ENCODE measurements at regions not wholly inside any gene's neighbourhood (a gene's known extent, or its start where the extent isn't known, plus 50 kb on each side); places are given as distances from the start of the nearest gene placed in this dataset.
"Not testable (repeated sequence)": the region's sequence is repeated elsewhere in the genome, so short reads cannot be mapped to it uniquely, and the experiment has no call there.

- Mint-ChIP-seq H3K36me3 (ENCODE audit: insufficient read depth) (no peaks in the 10 kb centered on the region), H3K4me1 (ENCODE audit: low read depth) (no peaks in the 10 kb centered on the region), H3K27me3 (peaks cover 26% of the 10 kb centered on the region), H3K27ac (no peak overlapping the region), H3K4me3 (ENCODE audit: low read depth) (no peak overlapping the region), H3K9me3 (ENCODE audit: low read depth) (no peaks in the 10 kb centered on the region)
- no peak for TF ChIP-seq CTCF (IDR thresholded peaks at IDR 0.05; ENCODE audit: unreplicated experiment)
- DNase-seq (ENCODE audit: low spot score, unreplicated experiment): no peak
These were observed 121.3 kb downstream of the RAMP3 start for GRCh38 chr7:45278763-45279398.

GRCh38 chr7:45289611-45290010 lies 132.0 kb downstream of the RAMP3 start:
- not testable (repeated sequence) for H3K27me3 Mint-ChIP-seq; DNase-seq (ENCODE audit: low spot score, unreplicated experiment); H3K27ac Mint-ChIP-seq; H3K36me3 Mint-ChIP-seq (ENCODE audit: insufficient read depth); H3K4me1 Mint-ChIP-seq (ENCODE audit: low read depth); H3K4me3 Mint-ChIP-seq (ENCODE audit: low read depth)
- peaks cover 16% of the 10 kb centered on the region for H3K9me3 Mint-ChIP-seq (ENCODE audit: low read depth)

GRCh38 chr7:45290880-45291279 lies 133.3 kb downstream of the RAMP3 start:
- no peak overlapping the region for H3K4me3 Mint-ChIP-seq (ENCODE audit: low read depth)
- H3K27me3 Mint-ChIP-seq: peaks cover 4% of the 10 kb centered on the region
- DNase-seq (ENCODE audit: low spot score, unreplicated experiment): no peak
- H3K27ac Mint-ChIP-seq: no peak overlapping the region
- H3K9me3 Mint-ChIP-seq (ENCODE audit: low read depth): peaks cover 16% of the 10 kb centered on the region
- H3K36me3 Mint-ChIP-seq (ENCODE audit: insufficient read depth): no peaks in the 10 kb centered on the region
- H3K4me1 Mint-ChIP-seq (ENCODE audit: low read depth): no peaks in the 10 kb centered on the region
- TF ChIP-seq CTCF (IDR thresholded peaks at IDR 0.05; ENCODE audit: unreplicated experiment): no peak

- no peak overlapping the region for H3K4me3 Mint-ChIP-seq (ENCODE audit: low read depth)
- H3K9me3 Mint-ChIP-seq (ENCODE audit: low read depth): peaks cover 14% of the 10 kb centered on the region
- H3K27ac Mint-ChIP-seq: no peak overlapping the region
- H3K4me1 Mint-ChIP-seq (ENCODE audit: low read depth): no peaks in the 10 kb centered on the region
- no peak for DNase-seq (ENCODE audit: low spot score, unreplicated experiment)
- no peaks in the 10 kb centered on the region for H3K36me3 Mint-ChIP-seq (ENCODE audit: insufficient read depth)
- H3K27me3 Mint-ChIP-seq: peaks cover 9% of the 10 kb centered on the region
- TF ChIP-seq CTCF (IDR thresholded peaks at IDR 0.05; ENCODE audit: unreplicated experiment): no peak
These were observed 134.9 kb downstream of the RAMP3 start for GRCh38 chr7:45292481-45292880.

DNA sequence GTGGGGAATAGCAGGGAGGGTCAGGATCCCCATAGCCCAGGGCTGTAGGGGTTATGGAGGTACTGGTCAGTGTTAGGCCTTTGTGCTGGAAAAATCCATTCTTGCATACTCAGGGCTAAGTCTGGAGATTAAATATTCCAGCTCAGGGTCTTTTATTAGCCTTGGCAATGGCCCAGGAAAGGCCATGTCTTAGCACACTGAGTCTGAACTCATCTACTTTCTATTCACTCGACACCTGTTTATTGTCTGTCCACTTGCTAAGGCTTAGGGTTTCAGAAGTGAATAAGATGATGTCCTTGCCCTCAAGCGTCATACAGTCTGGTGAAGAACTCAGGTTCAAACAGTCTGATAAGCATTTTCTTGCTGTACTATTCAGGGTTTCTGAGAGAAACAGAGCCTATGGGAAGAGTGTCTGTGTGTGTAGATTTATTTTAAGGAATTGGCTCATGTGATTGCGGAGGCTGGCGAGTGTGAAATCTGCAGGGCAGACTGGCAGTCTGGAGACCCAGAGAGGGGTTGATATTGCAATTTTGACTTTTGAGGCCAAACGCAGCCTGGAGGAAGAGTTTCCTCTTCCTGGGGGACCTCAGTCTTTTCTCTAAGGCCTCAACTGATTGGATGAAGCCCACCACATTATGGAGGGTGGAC lies 135.8 kb downstream of the RAMP3 start:
- no peak for DNase-seq (ENCODE audit: low spot score, unreplicated experiment)
- H3K27ac Mint-ChIP-seq: no peak overlapping the region
- no peak for TF ChIP-seq CTCF (IDR thresholded peaks at IDR 0.05; ENCODE audit: unreplicated experiment)
- H3K27me3 Mint-ChIP-seq: peaks cover 9% of the 10 kb centered on the region
- no peaks in the 10 kb centered on the region for H3K4me1 Mint-ChIP-seq (ENCODE audit: low read depth)
- H3K9me3 Mint-ChIP-seq (ENCODE audit: low read depth): peaks cover 6% of the 10 kb centered on the region
- no peaks in the 10 kb centered on the region for H3K36me3 Mint-ChIP-seq (ENCODE audit: insufficient read depth)
- H3K4me3 Mint-ChIP-seq (ENCODE audit: low read depth): no peak overlapping the region

GRCh38 chr7:45294559-45294958 lies 137.0 kb downstream of the RAMP3 start:
- H3K9me3 Mint-ChIP-seq (ENCODE audit: low read depth): peaks cover 4% of the 10 kb centered on the region
- no peak for TF ChIP-seq CTCF (IDR thresholded peaks at IDR 0.05; ENCODE audit: unreplicated experiment)
- H3K4me1 Mint-ChIP-seq (ENCODE audit: low read depth): no peaks in the 10 kb centered on the region
- no peak overlapping the region for H3K27ac Mint-ChIP-seq
- H3K4me3 Mint-ChIP-seq (ENCODE audit: low read depth): no peak overlapping the region
- peaks cover 14% of the 10 kb centered on the region for H3K27me3 Mint-ChIP-seq
- no peak for DNase-seq (ENCODE audit: low spot score, unreplicated experiment)
- H3K36me3 Mint-ChIP-seq (ENCODE audit: insufficient read depth): no peaks in the 10 kb centered on the region
